ENCODE measurements at regions not wholly inside any gene's neighbourhood (a gene's known extent, or its start where the extent isn't known, plus 50 kb on each side); places are given as distances from the start of the nearest gene placed in this dataset.

DNA sequence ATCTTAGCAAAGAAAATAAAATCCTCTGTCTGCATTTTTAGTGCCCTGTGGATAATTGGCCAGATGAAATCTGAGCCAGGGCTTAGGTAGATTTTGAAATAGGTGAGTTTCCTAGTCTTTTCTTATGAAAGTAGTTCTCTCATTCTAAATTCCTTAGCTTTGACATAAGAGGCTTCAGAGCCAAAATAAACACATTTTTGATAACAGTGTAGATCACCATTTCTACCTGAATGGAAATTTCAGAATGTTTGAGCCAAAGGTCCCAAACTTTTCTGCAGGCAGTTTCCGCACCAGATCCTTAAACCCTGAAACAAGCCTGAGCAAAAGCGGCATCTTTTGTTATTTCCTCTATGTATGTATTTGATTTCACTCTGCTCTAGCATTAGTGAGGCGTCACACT, 551.2 kb downstream of the EFNB2 start:
- no CpG with 5 or more reads among the region's 3 CpGs for WGBS, 2 donors (ENCODE audit: extremely low coverage in 2 of 2, insufficient read length in 2 of 2, insufficient replicate concordance in 1 of 2)
- Histone ChIP-seq H3K18ac (ENCODE audit: low read length) (no peak overlapping the region), H2AK5ac (ENCODE audit: low read depth, low read length) (no peak overlapping the region)

DNA sequence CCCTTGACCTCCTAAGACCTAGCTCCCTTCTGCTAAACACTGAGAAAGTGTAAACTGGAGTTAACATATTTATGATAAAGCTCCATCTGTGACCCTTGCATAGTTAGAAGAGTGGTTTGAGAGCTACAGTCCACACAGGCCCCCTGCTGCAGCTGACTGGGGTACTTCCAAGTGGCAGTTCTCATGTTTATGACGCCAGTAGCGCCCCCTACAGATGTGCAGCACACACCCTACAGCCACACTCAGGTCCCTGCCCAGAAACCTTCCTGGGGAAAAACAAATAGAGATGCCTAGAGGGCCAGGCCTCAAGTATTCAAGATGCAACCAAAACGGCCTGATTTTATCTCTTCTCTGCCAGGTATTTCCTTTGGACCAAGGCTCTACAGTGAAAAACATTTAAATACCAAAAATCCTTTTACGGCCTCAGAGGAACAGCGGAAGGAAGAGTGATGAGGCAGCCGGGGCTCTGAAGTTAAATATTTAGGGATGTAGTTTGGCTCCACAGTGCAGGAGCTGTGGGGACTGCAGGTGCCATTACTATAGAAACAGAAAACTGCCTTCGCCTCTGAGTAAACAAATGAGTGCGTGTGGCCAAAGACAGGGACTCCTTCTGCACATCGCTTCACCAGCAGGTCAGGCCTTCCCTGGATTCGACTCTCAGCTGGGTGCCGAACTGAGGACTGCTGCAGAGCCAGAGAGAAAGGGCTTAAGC, 553.1 kb downstream of the EFNB2 start:
- H3K9ac ChIP-seq (ENCODE audit: low read depth, low read length, poor library complexity) = no peak overlapping the region
- no peak for DNase-seq (ENCODE audit: low spot score)
- WGBS, 2 donors (ENCODE audit: extremely low coverage in 2 of 2, insufficient read length in 2 of 2, insufficient replicate concordance in 1 of 2) = no CpG with 5 or more reads among the region's 11 CpGs

More for the DNA sequence above, 551.2 kb downstream of the EFNB2 start:
- Histone ChIP-seq H3K27me3 (ENCODE audit: control insufficient read depth in 3 of 3, insufficient read depth in 3 of 3, low read depth in 1 of 3, low read length in 3 of 3) (no peaks in the 10 kb centered on the region), H4K8ac (ENCODE audit: low read depth, low read length) (no peak overlapping the region), H3K36me3 (replicated peaks in 1 of 2; ENCODE audit: control insufficient read depth in 2 of 2, insufficient read depth in 2 of 2, low read length in 2 of 2) (no peaks in the 10 kb centered on the region), H3K79me1 (ENCODE audit: low read depth, low read length) (no peaks in the 10 kb centered on the region), H2BK15ac (ENCODE audit: low read length) (no peak overlapping the region), H2AFZ (ENCODE audit: low read length) (no peak overlapping the region), H3K4me1 (ENCODE audit: control insufficient read depth in 2 of 2, insufficient read depth in 1 of 2, low read depth in 1 of 2, low read length in 2 of 2) (peaks cover 0 to 2% of the 10 kb centered on the region in 2 donors), H3K14ac (ENCODE audit: low read length) (no peak overlapping the region), H4K91ac (ENCODE audit: low read depth, low read length, poor library complexity) (no peak overlapping the region), H3K23ac (ENCODE audit: low read depth, low read length, poor library complexity) (no peak overlapping the region), H3K9ac (ENCODE audit: low read depth, low read length, poor library complexity) (no peak overlapping the region), H3K9me3 (replicated peaks in 1 of 2; ENCODE audit: control insufficient read depth in 2 of 2, insufficient read depth in 1 of 2, low read depth in 1 of 2, low read length in 2 of 2) (no peaks in the 10 kb centered on the region), H3K4ac (ENCODE audit: low read length) (no peak overlapping the region), H3K4me3 (ENCODE audit: low read length in 2 of 2) (no peak overlapping the region), H2BK5ac (ENCODE audit: low read length) (no peak overlapping the region), H3K27ac (replicated peaks; ENCODE audit: low read length) (no peak overlapping the region), H2BK12ac (ENCODE audit: low read length) (no peak overlapping the region), H2BK120ac (ENCODE audit: low read depth, low read length) (no peak overlapping the region), H3K4me2 (ENCODE audit: insufficient read depth, low read length, poor library complexity, severe bottlenecking) (no peak overlapping the region)
- no peak for DNase-seq (ENCODE audit: low spot score)

DNA sequence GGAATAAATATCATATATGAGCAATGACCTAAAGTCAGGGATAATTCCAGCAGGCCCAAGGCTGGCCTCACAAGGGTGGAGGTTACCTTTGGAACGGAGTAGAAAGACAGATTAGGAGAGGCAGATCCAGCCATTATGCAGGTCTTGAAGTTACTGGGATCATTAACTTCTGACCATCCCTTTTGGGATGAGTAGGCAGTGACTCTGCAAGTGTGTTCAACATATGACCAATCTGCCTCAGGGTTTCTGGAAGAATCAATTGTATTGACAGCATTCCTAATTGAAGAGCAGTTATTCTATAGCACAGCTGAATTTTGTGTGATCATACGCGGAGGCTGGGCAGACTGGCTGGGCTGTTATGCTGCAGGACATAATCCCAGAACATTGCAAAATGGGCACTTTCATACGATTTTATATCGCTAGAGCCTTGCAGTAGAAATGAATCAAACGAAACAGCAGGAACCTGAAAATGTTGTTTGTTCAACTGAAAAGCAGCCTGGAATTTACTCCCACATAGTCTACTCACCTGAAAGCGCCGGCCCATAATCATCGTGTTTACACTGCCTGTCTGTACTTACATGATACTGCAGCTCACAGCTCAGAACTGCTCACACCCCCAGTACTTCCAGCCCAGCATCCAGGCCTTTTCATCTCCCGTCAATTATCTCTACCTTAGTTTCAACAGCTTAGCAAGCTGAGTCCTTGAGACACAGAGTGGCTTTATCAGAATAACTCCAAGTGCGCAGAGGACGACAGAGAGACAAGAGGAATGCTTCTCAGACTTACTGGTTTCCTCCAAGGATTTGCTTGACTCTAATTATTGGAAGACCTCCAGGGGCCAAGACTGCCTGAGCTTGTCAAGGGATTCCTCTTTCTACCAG, 556.1 kb downstream of the EFNB2 start:
- Histone ChIP-seq H2BK5ac (ENCODE audit: low read length) (no peak overlapping the region), H3K18ac (ENCODE audit: low read length) (no peak overlapping the region), H2AFZ (ENCODE audit: low read length) (peak overlapping the region; percentile 59), H3K4me2 (ENCODE audit: insufficient read depth, low read length, poor library complexity, severe bottlenecking) (no peak overlapping the region), H3K9me3 (replicated peaks in 1 of 2; ENCODE audit: control insufficient read depth in 2 of 2, insufficient read depth in 1 of 2, low read depth in 1 of 2, low read length in 2 of 2) (no peaks in the 10 kb centered on the region), H3K4ac (ENCODE audit: low read length) (no peak overlapping the region), H3K4me1 (ENCODE audit: control insufficient read depth in 2 of 2, insufficient read depth in 1 of 2, low read depth in 1 of 2, low read length in 2 of 2) (peaks cover 1 to 2% of the 10 kb centered on the region in 2 donors), H3K4me3 (ENCODE audit: low read length in 2 of 2) (no peak overlapping the region), H4K91ac (ENCODE audit: low read depth, low read length, poor library complexity) (no peak overlapping the region), H2BK15ac (ENCODE audit: low read length) (no peak overlapping the region), H3K14ac (ENCODE audit: low read length) (no peak overlapping the region), H2AK5ac (ENCODE audit: low read depth, low read length) (no peak overlapping the region), H3K27ac (replicated peaks; ENCODE audit: low read length) (no peak overlapping the region), H3K36me3 (replicated peaks in 1 of 2; ENCODE audit: control insufficient read depth in 2 of 2, insufficient read depth in 2 of 2, low read length in 2 of 2) (no peaks in the 10 kb centered on the region), H3K9ac (ENCODE audit: low read depth, low read length, poor library complexity) (no peak overlapping the region), H4K8ac (ENCODE audit: low read depth, low read length) (no peak overlapping the region), H2BK120ac (ENCODE audit: low read depth, low read length) (no peak overlapping the region), H3K23ac (ENCODE audit: low read depth, low read length, poor library complexity) (no peak overlapping the region), H2BK12ac (ENCODE audit: low read length) (no peak overlapping the region), H3K27me3 (ENCODE audit: control insufficient read depth in 3 of 3, insufficient read depth in 3 of 3, low read depth in 1 of 3, low read length in 3 of 3) (no peaks in the 10 kb centered on the region), H3K79me1 (ENCODE audit: low read depth, low read length) (no peaks in the 10 kb centered on the region)
- DNase-seq (ENCODE audit: low spot score) = peak; percentile 17
- WGBS, 2 donors (ENCODE audit: extremely low coverage in 2 of 2, insufficient read length in 2 of 2, insufficient replicate concordance in 1 of 2) = no CpG with 5 or more reads among the region's 12 CpGs

More for the DNA sequence above, 553.1 kb downstream of the EFNB2 start:
- Histone ChIP-seq H4K8ac (ENCODE audit: low read depth, low read length) (no peak overlapping the region), H3K9me3 (replicated peaks in 1 of 2; ENCODE audit: control insufficient read depth in 2 of 2, insufficient read depth in 1 of 2, low read depth in 1 of 2, low read length in 2 of 2) (no peaks in the 10 kb centered on the region), H3K18ac (ENCODE audit: low read length) (no peak overlapping the region), H3K27ac (replicated peaks; ENCODE audit: low read length) (no peak overlapping the region), H3K27me3 (ENCODE audit: control insufficient read depth in 3 of 3, insufficient read depth in 3 of 3, low read depth in 1 of 3, low read length in 3 of 3) (no peaks in the 10 kb centered on the region), H3K4ac (ENCODE audit: low read length) (no peak overlapping the region), H3K4me1 (ENCODE audit: control insufficient read depth in 2 of 2, insufficient read depth in 1 of 2, low read depth in 1 of 2, low read length in 2 of 2) (peaks cover 1 to 2% of the 10 kb centered on the region in 2 donors), H3K79me1 (ENCODE audit: low read depth, low read length) (no peaks in the 10 kb centered on the region), H3K4me3 (ENCODE audit: low read length in 2 of 2) (no peak overlapping the region), H3K4me2 (ENCODE audit: insufficient read depth, low read length, poor library complexity, severe bottlenecking) (no peak overlapping the region), H3K14ac (ENCODE audit: low read length) (no peak overlapping the region), H2BK12ac (ENCODE audit: low read length) (no peak overlapping the region), H2BK15ac (ENCODE audit: low read length) (no peak overlapping the region), H2AFZ (ENCODE audit: low read length) (no peak overlapping the region), H2BK5ac (ENCODE audit: low read length) (no peak overlapping the region), H2BK120ac (ENCODE audit: low read depth, low read length) (no peak overlapping the region), H3K23ac (ENCODE audit: low read depth, low read length, poor library complexity) (no peak overlapping the region), H2AK5ac (ENCODE audit: low read depth, low read length) (no peak overlapping the region), H3K36me3 (replicated peaks in 1 of 2; ENCODE audit: control insufficient read depth in 2 of 2, insufficient read depth in 2 of 2, low read length in 2 of 2) (no peaks in the 10 kb centered on the region), H4K91ac (ENCODE audit: low read depth, low read length, poor library complexity) (no peak overlapping the region)

DNA sequence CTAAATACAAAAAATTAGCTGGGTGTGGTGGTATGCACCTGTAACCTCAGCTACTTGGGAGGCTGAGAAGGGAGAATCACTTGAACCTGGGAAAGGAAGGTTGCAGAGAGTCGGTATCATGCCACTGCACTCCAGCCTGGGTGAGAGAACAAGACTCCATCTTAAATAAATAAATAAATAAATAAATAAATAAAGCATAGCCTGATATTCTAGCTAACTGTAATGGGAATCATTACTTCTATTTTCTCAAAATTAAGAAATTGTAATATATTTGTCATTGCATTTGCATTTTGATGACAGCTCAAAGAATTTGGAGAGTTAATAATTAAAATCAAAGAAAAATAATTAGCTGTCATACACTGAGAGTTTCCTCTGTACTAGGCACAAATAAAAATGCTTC, 561.1 kb downstream of the EFNB2 start:
- H2BK12ac ChIP-seq (ENCODE audit: low read length) = no peak overlapping the region
- no peak for DNase-seq (ENCODE audit: low spot score)
- no peak overlapping the region for H2AK5ac ChIP-seq (ENCODE audit: low read depth, low read length)
- no peak overlapping the region for H3K4me3 ChIP-seq (ENCODE audit: low read length in 2 of 2)
- no peaks in the 10 kb centered on the region for H3K9me3 ChIP-seq (replicated peaks in 1 of 2; ENCODE audit: control insufficient read depth in 2 of 2, insufficient read depth in 1 of 2, low read depth in 1 of 2, low read length in 2 of 2)
- H3K4ac ChIP-seq (ENCODE audit: low read length) = no peak overlapping the region
- no peak overlapping the region for H3K18ac ChIP-seq (ENCODE audit: low read length)
- no peak overlapping the region for H4K8ac ChIP-seq (ENCODE audit: low read depth, low read length)
- no peak overlapping the region for H2BK120ac ChIP-seq (ENCODE audit: low read depth, low read length)
- no peak overlapping the region for H2AFZ ChIP-seq (ENCODE audit: low read length)
- WGBS, 2 donors (ENCODE audit: extremely low coverage in 2 of 2, insufficient read length in 2 of 2, insufficient replicate concordance in 1 of 2) = no CpG with 5 or more reads among the region's 1 CpG
- no peak overlapping the region for H3K9ac ChIP-seq (ENCODE audit: low read depth, low read length, poor library complexity)
- no peaks in the 10 kb centered on the region for H3K27me3 ChIP-seq (ENCODE audit: control insufficient read depth in 3 of 3, insufficient read depth in 3 of 3, low read depth in 1 of 3, low read length in 3 of 3)
- peaks cover 3 to 4% of the 10 kb centered on the region in 2 donors for H3K4me1 ChIP-seq (ENCODE audit: control insufficient read depth in 2 of 2, insufficient read depth in 1 of 2, low read depth in 1 of 2, low read length in 2 of 2)
- no peak overlapping the region for H3K27ac ChIP-seq (replicated peaks; ENCODE audit: low read length)
- H3K79me1 ChIP-seq (ENCODE audit: low read depth, low read length) = no peaks in the 10 kb centered on the region
- no peak overlapping the region for H3K4me2 ChIP-seq (ENCODE audit: insufficient read depth, low read length, poor library complexity, severe bottlenecking)
- H4K91ac ChIP-seq (ENCODE audit: low read depth, low read length, poor library complexity) = no peak overlapping the region
- H3K23ac ChIP-seq (ENCODE audit: low read depth, low read length, poor library complexity) = no peak overlapping the region
- H2BK15ac ChIP-seq (ENCODE audit: low read length) = no peak overlapping the region
- H3K14ac ChIP-seq (ENCODE audit: low read length) = no peak overlapping the region
- no peak overlapping the region for H2BK5ac ChIP-seq (ENCODE audit: low read length)
- no peaks in the 10 kb centered on the region for H3K36me3 ChIP-seq (replicated peaks in 1 of 2; ENCODE audit: control insufficient read depth in 2 of 2, insufficient read depth in 2 of 2, low read length in 2 of 2)

Data from neuronal stem cell (in vitro differentiated cells).